NB4 (cell line): ENCODE measurements at regions not wholly inside any gene's neighbourhood (a gene's known extent, or its start where the extent isn't known, plus 50 kb on each side); places are given as distances from the start of the nearest gene placed in this dataset.

Experiments used
- DNase-seq: peaks from one replicate; pipeline ENCODE4 v3.0.0; 2010; ENCODE audit warnings: low read depth
- H3K4me3 ChIP-seq: one replicate; pipeline ENCODE4 v1.5.1; 2011; ENCODE audit warnings: mild to moderate bottlenecking, low read depth, low read length, moderate library complexity
- MYC ChIP-seq: IDR thresholded peaks from 2 replicates; pipeline ENCODE4 v1.6.1; 2011; ENCODE audit warnings: low read depth, low read length
- POLR2A ChIP-seq: IDR thresholded peaks from 2 replicates; pipeline ENCODE4 v1.6.1; 2011; ENCODE audit warnings: mild to moderate bottlenecking; ENCODE audit not compliant: insufficient read length; ENCODE audit errors: extremely low read depth
- TF ChIP-seq, protein P1 (sequence below): IDR thresholded peaks from 2 replicates; pipeline ENCODE4 v1.6.1; 2011; ENCODE audit warnings: low read depth, low read length
- TF ChIP-seq, protein P2 (sequence below): IDR thresholded peaks from one replicate; pipeline ENCODE4 v1.5.1; 2012; ENCODE audit warnings: low read depth, low read length

DNA sequence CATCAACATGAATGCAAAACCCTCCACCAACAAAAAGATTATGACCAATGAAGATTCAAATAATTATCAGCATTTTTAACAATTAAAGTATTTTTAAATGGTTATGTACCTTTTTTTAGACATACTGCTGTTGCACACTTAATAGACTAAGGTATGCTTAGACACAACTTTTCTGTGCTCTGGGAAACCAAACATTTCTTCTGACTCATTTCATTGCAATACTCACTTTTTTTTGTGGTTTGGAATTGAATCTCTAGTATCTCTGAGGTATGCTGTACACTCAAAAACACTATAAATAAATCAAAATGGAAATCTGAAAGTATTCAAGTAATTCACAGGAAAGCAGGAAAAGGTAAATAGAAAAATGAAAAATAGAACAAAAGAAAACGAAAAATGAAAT, 247.9 kb upstream of the POU3F3 start:
- no peak for TF ChIP-seq MYC
- TF ChIP-seq, protein P1, sequence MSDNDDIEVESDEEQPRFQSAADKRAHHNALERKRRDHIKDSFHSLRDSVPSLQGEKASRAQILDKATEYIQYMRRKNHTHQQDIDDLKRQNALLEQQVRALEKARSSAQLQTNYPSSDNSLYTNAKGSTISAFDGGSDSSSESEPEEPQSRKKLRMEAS, result no peak
- no peak for TF ChIP-seq POLR2A
- TF ChIP-seq, protein P2, sequence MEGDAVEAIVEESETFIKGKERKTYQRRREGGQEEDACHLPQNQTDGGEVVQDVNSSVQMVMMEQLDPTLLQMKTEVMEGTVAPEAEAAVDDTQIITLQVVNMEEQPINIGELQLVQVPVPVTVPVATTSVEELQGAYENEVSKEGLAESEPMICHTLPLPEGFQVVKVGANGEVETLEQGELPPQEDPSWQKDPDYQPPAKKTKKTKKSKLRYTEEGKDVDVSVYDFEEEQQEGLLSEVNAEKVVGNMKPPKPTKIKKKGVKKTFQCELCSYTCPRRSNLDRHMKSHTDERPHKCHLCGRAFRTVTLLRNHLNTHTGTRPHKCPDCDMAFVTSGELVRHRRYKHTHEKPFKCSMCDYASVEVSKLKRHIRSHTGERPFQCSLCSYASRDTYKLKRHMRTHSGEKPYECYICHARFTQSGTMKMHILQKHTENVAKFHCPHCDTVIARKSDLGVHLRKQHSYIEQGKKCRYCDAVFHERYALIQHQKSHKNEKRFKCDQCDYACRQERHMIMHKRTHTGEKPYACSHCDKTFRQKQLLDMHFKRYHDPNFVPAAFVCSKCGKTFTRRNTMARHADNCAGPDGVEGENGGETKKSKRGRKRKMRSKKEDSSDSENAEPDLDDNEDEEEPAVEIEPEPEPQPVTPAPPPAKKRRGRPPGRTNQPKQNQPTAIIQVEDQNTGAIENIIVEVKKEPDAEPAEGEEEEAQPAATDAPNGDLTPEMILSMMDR, result no peak
- DNase-seq, result no peak
- no peak overlapping the region for H3K4me3 ChIP-seq

DNA sequence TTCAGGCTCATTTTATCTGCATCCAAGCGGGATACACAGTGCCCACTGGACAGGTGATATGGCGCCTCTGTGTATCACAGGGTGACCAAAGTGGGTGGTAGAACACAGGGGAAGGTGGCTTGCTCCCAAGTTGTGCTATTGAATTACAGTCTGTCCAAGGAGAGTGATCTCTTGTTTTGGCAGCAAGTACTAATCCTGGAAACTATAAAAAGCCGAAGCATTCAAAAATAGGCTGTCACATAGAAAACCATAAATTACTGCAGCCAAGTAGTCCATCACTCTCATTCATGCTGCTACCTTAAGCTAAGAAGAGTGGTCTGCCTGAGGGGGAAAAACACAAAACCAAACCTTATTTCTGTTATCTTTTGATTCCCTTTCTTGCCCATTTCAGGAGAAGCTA, 237.1 kb upstream of the POU3F3 start:
- DNase-seq, result no peak
- no peak overlapping the region for H3K4me3 ChIP-seq
- TF ChIP-seq, protein P1, result no peak
- no peak for TF ChIP-seq MYC
- TF ChIP-seq, protein P2, result no peak
- no peak for TF ChIP-seq POLR2A

DNA sequence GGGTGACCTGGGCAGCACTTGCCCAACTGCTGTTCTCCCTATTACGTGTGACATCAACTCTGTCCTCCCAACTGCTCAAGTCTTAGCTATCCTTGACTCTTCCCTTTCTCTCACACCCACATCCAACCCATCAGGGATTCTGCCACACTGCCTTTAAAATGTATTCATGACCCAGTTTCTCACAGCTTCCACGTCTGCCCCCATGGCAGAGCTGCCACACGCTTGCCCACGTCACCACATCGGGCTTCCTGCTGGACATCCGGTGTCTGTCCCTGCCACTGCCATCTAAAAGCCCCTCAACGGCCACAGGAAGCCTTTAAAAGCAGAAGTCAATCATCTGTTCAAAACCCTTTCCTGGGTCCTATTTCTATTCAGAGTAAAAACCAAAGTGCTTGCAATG, 233.1 kb upstream of the POU3F3 start:
- TF ChIP-seq, protein P1, result no peak
- TF ChIP-seq MYC (no peak), POLR2A (no peak)
- TF ChIP-seq, protein P2, result no peak
- DNase-seq, result peak; percentile 14

DNA sequence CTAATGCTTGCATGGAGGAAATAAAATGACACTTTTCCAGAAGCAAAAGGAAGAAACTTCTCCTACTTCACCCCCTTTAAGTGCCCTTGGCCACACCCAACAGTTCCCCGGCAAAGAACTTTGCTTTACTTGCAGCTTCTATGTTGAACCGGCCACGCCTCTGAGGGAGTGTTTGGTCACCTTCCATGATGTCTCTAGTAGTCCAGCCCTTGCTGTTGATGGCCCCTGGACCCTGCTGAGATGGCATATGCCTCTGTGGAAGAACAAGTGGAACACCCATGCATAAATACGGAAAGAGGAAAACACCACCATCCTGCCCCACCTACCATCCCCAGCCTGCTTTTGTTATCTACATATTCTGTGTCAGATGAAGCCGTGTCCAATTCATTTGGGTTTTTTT, 218.3 kb upstream of the POU3F3 start:
- TF ChIP-seq MYC (no peak), POLR2A (no peak)
- TF ChIP-seq, protein P2, result no peak
- TF ChIP-seq, protein P1, result no peak
- DNase-seq, result no peak
- H3K4me3 ChIP-seq, result no peak overlapping the region

More for the DNA sequence above, 233.1 kb upstream of the POU3F3 start:
- H3K4me3 ChIP-seq, result no peak overlapping the region

DNA sequence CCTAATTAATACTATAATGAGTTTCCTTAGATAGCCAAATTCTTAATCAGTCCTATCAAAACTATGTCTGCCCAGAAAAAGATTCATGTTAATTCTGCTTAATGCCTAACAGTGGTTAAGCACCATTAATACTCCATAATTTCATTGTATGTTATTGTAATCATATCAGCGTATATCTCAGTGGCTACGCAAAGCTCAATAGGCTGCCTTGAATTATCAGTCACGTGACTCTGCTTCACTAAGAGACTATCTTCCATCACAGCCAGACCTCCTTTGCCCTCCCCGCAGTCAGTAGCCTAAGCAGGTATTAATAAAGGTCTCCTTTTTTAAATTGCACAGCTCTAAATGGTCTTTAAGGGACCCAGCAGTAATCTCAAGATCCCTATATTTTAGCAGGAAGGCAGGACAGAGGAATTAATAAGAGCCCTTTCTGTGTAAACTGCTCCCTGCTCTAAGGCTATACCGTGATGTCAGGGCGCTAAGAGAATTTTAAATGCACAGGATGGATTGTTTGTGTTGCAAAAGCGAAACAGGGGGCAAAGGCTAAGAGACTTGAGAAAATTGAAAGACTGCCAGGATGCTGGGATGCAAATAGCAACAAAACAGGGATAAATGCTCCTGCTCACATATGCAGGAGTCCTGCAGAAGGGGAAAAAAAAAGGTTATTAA, 215.6 kb upstream of the POU3F3 start:
- H3K4me3 ChIP-seq, result no peak overlapping the region
- TF ChIP-seq, protein P2, result no peak
- no peak for TF ChIP-seq MYC
- TF ChIP-seq POLR2A, result no peak
- TF ChIP-seq, protein P1, result no peak
- DNase-seq, result no peak

DNA sequence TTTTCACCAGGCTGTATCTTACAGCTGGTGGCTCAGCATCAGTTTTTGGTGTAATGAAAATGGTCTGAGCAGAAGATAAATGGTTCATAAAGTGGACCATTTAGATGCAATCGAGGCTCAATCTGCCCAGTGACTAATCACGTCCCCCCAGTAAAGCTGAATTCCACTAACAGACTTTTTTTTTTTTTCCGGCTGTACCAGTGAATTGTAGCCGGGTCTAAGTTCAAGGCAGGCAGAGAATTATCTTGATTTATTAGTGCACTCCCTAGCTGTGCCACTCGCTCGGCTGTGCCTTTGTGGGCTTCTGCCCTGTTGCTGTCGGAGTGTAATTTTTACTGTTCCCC, 215.1 kb upstream of the POU3F3 start:
- H3K4me3 ChIP-seq, result no peak overlapping the region
- DNase-seq, result no peak
- TF ChIP-seq MYC (no peak), POLR2A (no peak)
- TF ChIP-seq, protein P1, result no peak
- TF ChIP-seq, protein P2, result no peak
